ENCODE measurements at regions not wholly inside any gene's neighbourhood (a gene's known extent, or its start where the extent isn't known, plus 50 kb on each side); places are given as distances from the start of the nearest gene placed in this dataset.

- TF ChIP-seq CTCF (IDR thresholded peaks at IDR 0.05) (no peak), POLR2A (IDR thresholded peaks at IDR 0.05) (no peak)
Observed at GRCh38 chr11:45565446-45565988, 99.9 kb downstream of the CHST1 start.
